ENCODE measurements at regions not wholly inside any gene's neighbourhood (a gene's known extent, or its start where the extent isn't known, plus 50 kb on each side); places are given as distances from the start of the nearest gene placed in this dataset.

DNA sequence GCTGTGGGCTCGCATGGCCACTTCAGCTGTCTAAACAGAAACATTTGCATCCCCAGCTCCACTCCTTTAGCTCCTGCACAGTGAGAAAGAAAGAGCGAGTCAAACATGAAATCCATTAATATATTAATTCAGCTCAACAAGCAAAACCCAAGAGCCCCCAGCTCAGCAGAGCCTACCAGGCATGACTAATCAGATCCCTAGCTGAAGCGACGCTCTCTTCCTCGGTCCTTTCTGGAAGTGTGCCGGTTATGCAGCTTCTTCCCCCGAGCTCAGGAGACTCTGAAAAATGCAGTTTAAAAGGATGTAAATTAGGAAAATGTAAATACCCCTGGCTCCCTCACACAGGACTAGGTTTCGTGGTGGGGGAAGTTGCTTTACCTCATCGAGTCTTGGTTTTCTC is 221.5 kb downstream of the ANKRD30B start:
- in situ Hi-C loops (cut with HindIII; ENCODE audit: extremely low pct_ligation_motif_present, low pct_unique_long_range_greater_than_20kb) = no loop called here
- no peak overlapping the region for H3K4me3 ChIP-seq (replicated peaks in 1 of 3; ENCODE audit: insufficient read depth in 1 of 3, low read depth in 2 of 3, low read length in 3 of 3)

DNA sequence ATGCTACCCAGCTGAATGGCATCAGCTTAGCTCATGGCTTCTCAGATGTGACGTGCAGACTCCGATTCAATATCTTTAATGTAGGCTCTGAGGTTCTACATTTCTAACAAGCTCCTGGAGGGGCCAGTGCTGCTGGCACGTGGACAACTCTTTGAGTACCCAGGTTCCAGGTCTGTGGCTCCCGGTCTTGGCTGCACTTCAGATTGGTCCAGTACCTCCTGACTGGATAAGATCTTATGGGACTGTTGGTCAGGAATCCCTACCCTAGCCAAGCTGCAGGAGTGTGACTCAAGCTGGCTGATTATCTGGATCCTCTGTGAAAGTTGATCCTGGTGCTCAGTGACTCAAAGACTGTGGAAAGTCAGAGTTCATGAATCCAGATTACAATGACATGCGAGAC is 222.1 kb downstream of the ANKRD30B start:
- Histone ChIP-seq H3K27ac (ENCODE audit: extremely low read length, insufficient read depth, low read length) (no peak overlapping the region), H3K4me1 (ENCODE audit: insufficient read depth, low read length) (no peaks in the 10 kb centered on the region), H2AFZ (ENCODE audit: low read length) (no peak overlapping the region), H3K36me3 (replicated peaks in 1 of 2; ENCODE audit: control insufficient read depth in 1 of 2, insufficient read depth in 2 of 2, low read length in 2 of 2) (no peaks in the 10 kb centered on the region), H3K4me3 (replicated peaks in 1 of 3; ENCODE audit: insufficient read depth in 1 of 3, low read depth in 2 of 3, low read length in 3 of 3) (no peak overlapping the region), H4K20me1 (ENCODE audit: insufficient read depth, low read length) (no peaks in the 10 kb centered on the region), H3K9me3 (ENCODE audit: low read length) (no peaks in the 10 kb centered on the region), H3K9ac (ENCODE audit: insufficient read depth, low read depth, low read length) (no peak overlapping the region), H3K27me3 (ENCODE audit: control insufficient read depth in 1 of 2, insufficient read depth in 2 of 2, low read length in 2 of 2) (no peaks in the 10 kb centered on the region), H3K4me2 (ENCODE audit: low read depth, low read length) (no peak overlapping the region), H3K79me2 (ENCODE audit: insufficient read depth, low read length) (no peaks in the 10 kb centered on the region)
- DNase-seq (ENCODE audit: low spot score) = no peak
- in situ Hi-C loops (cut with HindIII; ENCODE audit: extremely low pct_ligation_motif_present, low pct_unique_long_range_greater_than_20kb) (no loop called here), intact Hi-C loops (cut with micrococcal nuclease; ENCODE audit: unreplicated experiment) (no loop called here)
- ATAC-seq = no peak
- TF ChIP-seq, protein P1, sequence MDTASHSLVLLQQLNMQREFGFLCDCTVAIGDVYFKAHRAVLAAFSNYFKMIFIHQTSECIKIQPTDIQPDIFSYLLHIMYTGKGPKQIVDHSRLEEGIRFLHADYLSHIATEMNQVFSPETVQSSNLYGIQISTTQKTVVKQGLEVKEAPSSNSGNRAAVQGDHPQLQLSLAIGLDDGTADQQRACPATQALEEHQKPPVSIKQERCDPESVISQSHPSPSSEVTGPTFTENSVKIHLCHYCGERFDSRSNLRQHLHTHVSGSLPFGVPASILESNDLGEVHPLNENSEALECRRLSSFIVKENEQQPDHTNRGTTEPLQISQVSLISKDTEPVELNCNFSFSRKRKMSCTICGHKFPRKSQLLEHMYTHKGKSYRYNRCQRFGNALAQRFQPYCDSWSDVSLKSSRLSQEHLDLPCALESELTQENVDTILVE (CRISPR knock-in tag; IDR thresholded peaks at IDR 0.05) = no peak
- no peak for FAIRE-seq
- ChIA-PET CTCF (ENCODE audit: low intra/inter-chr PET ratio, low total read pairs) (no interaction called here), POLR2A (no interaction called here)
- 62% methylated on average over 3 of the region's 5 CpGs for WGBS (ENCODE audit: low lambda C conversion rate)
- BruUV-seq (replicated peaks) = no TSS peak

More for the DNA sequence above, 221.5 kb downstream of the ANKRD30B start:
- POLR2A ChIA-PET = no interaction called here
- 0% methylated on average over 7 of the region's 9 CpGs for WGBS (ENCODE audit: low lambda C conversion rate)
- intact Hi-C loops (cut with micrococcal nuclease; ENCODE audit: unreplicated experiment) = no loop called here
- no peak for ATAC-seq
- CTCF ChIA-PET (ENCODE audit: low intra/inter-chr PET ratio, low total read pairs) = no interaction called here
- Histone ChIP-seq H3K27me3 (ENCODE audit: control insufficient read depth in 1 of 2, insufficient read depth in 2 of 2, low read length in 2 of 2) (no peaks in the 10 kb centered on the region), H3K36me3 (replicated peaks in 1 of 2; ENCODE audit: control insufficient read depth in 1 of 2, insufficient read depth in 2 of 2, low read length in 2 of 2) (no peaks in the 10 kb centered on the region), H3K79me2 (ENCODE audit: insufficient read depth, low read length) (no peaks in the 10 kb centered on the region), H3K4me2 (ENCODE audit: low read depth, low read length) (no peak overlapping the region), H3K4me1 (ENCODE audit: insufficient read depth, low read length) (no peaks in the 10 kb centered on the region), H3K9ac (ENCODE audit: insufficient read depth, low read depth, low read length) (no peak overlapping the region), H2AFZ (ENCODE audit: low read length) (no peak overlapping the region), H3K27ac (ENCODE audit: extremely low read length, insufficient read depth, low read length) (no peak overlapping the region), H3K9me3 (ENCODE audit: low read length) (no peaks in the 10 kb centered on the region), H4K20me1 (ENCODE audit: insufficient read depth, low read length) (no peaks in the 10 kb centered on the region)
- TF ChIP-seq MED8 (CRISPR knock-in tag; IDR thresholded peaks at IDR 0.05; ENCODE audit: insufficient replicate concordance) = no peak
- TF ChIP-seq, protein P2, sequence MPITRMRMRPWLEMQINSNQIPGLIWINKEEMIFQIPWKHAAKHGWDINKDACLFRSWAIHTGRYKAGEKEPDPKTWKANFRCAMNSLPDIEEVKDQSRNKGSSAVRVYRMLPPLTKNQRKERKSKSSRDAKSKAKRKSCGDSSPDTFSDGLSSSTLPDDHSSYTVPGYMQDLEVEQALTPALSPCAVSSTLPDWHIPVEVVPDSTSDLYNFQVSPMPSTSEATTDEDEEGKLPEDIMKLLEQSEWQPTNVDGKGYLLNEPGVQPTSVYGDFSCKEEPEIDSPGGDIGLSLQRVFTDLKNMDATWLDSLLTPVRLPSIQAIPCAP (CRISPR knock-in tag; IDR thresholded peaks at IDR 0.05; ENCODE audit: low read depth) = no peak
- TF ChIP-seq BCL6 (CRISPR knock-in tag; IDR thresholded peaks at IDR 0.05) = no peak
- DNase-seq (ENCODE audit: low spot score) = no peak
- no TSS peak for BruUV-seq (replicated peaks)
- no peak for FAIRE-seq
